Brain microvascular endothelial cell (primary cell): ENCODE measurements at regions not wholly inside any gene's neighbourhood (a gene's known extent, or its start where the extent isn't known, plus 50 kb on each side); places are given as distances from the start of the nearest gene placed in this dataset.

Experiments
- DNase-seq: peaks from one replicate; pipeline ENCODE4 v3.0.0-alpha.2; 2020
- H3K27ac ChIP-seq: fragments of 250-450 bp; sonication (Bioruptor Pico); 2 replicates; pipeline ENCODE4 v1.5.1; 2020; ENCODE audit warnings: mild to moderate bottlenecking, moderate library complexity
- H3K27me3 ChIP-seq: fragments of 250-450 bp; sonication (Bioruptor Pico); replicated peaks from 2 replicates; pipeline ENCODE4 v1.5.1; 2020; ENCODE audit warnings: mild to moderate bottlenecking
- H3K36me3 ChIP-seq: fragments of 250-450 bp; sonication (Bioruptor Pico); replicated peaks from 2 replicates; pipeline ENCODE4 v1.5.1; 2020; ENCODE audit warnings: mild to moderate bottlenecking
- H3K4me3 ChIP-seq: 2 replicates; pipeline ENCODE4 v1.5.1; 2011; ENCODE audit warnings: low read depth, mild to moderate bottlenecking, control low read depth, low read length, moderate library complexity
- in situ Hi-C: cut with HindIII; loops from 2 replicates; pipeline ENCODE4 v1.10.0; 2017; ENCODE audit warnings: low sequenced_read_pairs, low pct_ligation_motif_present
- TF ChIP-seq, protein P1 (sequence below): IDR thresholded peaks from 2 replicates; pipeline ENCODE4 v1.5.1; 2011; ENCODE audit warnings: low read depth, mild to moderate bottlenecking, moderate library complexity, low read length, control low read depth, inconsistent platforms; ENCODE audit errors: missing control alignments

DNA sequence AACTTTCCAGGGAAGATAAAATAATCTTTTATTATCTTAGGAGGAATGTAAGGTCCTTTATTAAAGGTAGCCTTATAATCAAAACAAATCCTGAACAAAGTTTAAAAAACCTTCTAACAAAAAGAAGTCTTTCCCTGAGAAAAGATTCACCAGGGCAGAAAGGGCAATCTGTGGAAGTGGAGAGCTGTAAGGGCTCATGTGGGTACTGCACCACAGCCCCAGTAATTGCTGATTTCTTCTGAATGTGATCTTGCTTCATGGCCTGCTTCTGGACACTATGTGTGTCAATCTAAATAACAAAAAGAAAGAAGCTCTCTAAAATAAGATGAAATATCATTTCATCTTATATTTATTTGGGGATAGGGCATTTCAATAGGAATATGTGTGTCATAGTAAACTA lies 1501.6 kb downstream of the OTOL1 start:
- in situ Hi-C loops = no loop called here
- Histone ChIP-seq H3K4me3 (no peak overlapping the region), H3K27me3 (no peaks in the 10 kb centered on the region), H3K36me3 (no peaks in the 10 kb centered on the region), H3K27ac (no peak overlapping the region)
- TF ChIP-seq, protein P1, sequence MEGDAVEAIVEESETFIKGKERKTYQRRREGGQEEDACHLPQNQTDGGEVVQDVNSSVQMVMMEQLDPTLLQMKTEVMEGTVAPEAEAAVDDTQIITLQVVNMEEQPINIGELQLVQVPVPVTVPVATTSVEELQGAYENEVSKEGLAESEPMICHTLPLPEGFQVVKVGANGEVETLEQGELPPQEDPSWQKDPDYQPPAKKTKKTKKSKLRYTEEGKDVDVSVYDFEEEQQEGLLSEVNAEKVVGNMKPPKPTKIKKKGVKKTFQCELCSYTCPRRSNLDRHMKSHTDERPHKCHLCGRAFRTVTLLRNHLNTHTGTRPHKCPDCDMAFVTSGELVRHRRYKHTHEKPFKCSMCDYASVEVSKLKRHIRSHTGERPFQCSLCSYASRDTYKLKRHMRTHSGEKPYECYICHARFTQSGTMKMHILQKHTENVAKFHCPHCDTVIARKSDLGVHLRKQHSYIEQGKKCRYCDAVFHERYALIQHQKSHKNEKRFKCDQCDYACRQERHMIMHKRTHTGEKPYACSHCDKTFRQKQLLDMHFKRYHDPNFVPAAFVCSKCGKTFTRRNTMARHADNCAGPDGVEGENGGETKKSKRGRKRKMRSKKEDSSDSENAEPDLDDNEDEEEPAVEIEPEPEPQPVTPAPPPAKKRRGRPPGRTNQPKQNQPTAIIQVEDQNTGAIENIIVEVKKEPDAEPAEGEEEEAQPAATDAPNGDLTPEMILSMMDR = no peak
- no peak for DNase-seq

DNA sequence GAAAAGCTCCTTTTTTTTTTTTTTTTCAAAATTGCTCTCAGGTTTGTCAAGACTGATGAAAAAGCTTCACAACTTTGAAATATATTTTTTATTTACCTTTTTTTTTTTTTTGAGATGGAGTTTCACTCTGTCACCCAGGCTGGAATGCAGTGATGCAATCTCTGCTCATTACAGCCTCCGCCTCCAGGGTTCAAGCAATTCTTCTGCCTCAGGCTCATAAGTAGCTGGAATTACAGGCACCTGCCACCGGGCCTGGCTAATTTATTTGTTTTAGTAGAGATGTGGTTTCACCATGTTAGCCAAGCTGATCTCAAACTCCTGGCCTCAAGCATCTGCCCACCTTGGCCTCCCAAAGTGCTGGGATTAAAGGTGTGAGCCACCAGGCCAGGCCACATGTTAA lies 1515.0 kb downstream of the OTOL1 start:
- Histone ChIP-seq H3K27me3 (no peaks in the 10 kb centered on the region), H3K4me3 (no peak overlapping the region), H3K36me3 (no peaks in the 10 kb centered on the region), H3K27ac (no peak overlapping the region)
- TF ChIP-seq, protein P1 = no peak
- no peak for DNase-seq
- in situ Hi-C loops = no loop called here

DNA sequence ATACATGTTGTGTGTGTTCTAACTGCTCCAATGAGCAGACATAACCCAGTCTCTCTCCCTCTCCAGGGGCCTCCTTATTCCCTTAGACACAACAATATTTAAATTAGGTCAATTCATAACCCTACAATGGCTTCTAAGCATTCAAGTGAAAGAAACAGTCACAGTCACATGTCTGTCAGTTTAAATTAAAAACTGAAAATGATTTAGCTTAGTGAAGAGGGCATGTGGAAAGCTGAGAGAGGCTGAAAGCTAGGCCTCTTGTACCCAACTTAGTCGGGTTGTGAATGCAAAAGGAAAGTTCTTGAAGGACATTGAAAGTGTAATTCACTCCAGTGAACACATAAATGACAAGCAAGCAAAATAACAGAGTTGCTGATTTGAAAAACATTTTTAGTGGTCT lies 1519.6 kb downstream of the OTOL1 start:
- DNase-seq = no peak
- in situ Hi-C loops = no loop called here
- no peak overlapping the region for H3K4me3 ChIP-seq

DNA sequence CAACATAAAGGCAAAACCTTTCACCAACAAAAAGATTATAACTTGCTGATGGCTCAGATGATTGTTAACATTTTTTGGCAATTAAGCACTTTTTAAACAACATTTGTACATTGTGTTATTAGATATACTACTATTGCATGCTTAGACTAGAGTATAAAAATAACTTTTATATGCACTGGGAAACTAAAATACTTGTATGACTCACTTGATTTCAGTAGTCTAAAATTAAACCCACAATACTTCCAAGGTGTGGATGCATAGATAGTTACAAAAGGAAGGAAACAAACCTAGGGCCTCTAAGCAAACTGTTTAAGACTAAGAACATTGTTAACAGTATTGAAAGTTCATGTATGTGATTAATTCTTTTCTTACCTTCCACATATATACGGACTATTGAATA lies 1521.5 kb downstream of the OTOL1 start:
- H3K36me3 ChIP-seq = no peaks in the 10 kb centered on the region
- in situ Hi-C loops = no loop called here
- TF ChIP-seq, protein P1 = no peak

More for the DNA sequence above, 1519.6 kb downstream of the OTOL1 start:
- Histone ChIP-seq H3K27ac (no peak overlapping the region), H3K36me3 (no peaks in the 10 kb centered on the region), H3K27me3 (no peaks in the 10 kb centered on the region)
- TF ChIP-seq, protein P1 = no peak

DNA sequence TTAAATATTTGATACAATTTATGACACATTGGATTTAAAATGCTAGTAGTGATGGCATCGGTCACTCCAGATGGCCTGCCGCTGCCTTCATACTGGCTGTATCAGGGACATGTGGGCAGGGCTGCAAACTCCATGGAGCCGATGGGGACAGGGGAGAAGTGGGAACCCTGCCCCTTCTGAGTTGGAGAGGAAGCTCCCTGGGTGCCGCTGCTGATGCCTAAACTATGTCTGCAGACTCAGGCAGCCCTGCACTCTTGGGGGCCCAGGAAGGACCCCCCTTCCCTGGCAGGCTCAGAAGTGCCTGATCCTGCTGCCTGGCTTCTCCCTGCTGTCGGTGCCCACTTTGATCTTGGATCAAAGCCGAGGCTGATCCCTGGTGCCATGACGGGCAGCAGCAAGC lies 1522.1 kb downstream of the OTOL1 start:
- Histone ChIP-seq H3K36me3 (no peaks in the 10 kb centered on the region), H3K27me3 (no peaks in the 10 kb centered on the region), H3K27ac (no peak overlapping the region), H3K4me3 (no peak overlapping the region)
- in situ Hi-C loops = no loop called here
- DNase-seq = no peak
- TF ChIP-seq, protein P1 = no peak

More for the DNA sequence above, 1521.5 kb downstream of the OTOL1 start:
- Histone ChIP-seq H3K27ac (no peak overlapping the region), H3K27me3 (no peaks in the 10 kb centered on the region), H3K4me3 (no peak overlapping the region)
- no peak for DNase-seq

DNA sequence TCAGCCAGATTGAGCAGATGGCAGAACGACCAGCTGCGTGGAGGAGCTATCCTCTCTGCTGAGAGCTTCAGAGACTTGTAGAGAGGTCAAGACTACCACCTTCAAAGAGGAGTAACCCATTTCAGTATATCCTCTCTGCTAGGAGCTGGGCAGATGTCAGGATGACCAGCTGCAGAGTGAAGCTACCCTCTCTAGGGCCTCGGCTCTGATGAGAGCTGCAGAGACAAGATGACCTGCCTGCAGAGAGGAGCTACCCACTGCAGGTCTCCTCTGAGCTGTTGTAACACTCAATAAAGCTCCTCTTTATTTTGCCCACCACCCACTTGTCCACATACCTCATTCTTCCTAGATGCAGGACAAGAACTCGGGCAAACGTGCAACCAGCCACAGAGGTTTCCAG lies 1522.7 kb downstream of the OTOL1 start:
- in situ Hi-C loops = no loop called here
- H3K27ac ChIP-seq = no peak overlapping the region
- no peaks in the 10 kb centered on the region for H3K36me3 ChIP-seq
- DNase-seq = no peak
- H3K4me3 ChIP-seq = no peak overlapping the region
- H3K27me3 ChIP-seq = no peaks in the 10 kb centered on the region
- TF ChIP-seq, protein P1 = no peak
